Fibroblast of lung (primary cell): ENCODE measurements at regions not wholly inside any gene's neighbourhood (a gene's known extent, or its start where the extent isn't known, plus 50 kb on each side); places are given as distances from the start of the nearest gene placed in this dataset.

ENCODE experiments used
- DNase-seq, 2 donors: peaks; one replicate each; pipeline versions ENCODE4 v3.0.0 to v3.0.0-alpha.2; 2010; ENCODE audit warnings: low read depth in 2 of 2
- H2AFZ ChIP-seq: 2 replicates; pipeline ENCODE4 v1.5.1; 2012; ENCODE audit warnings: low read length, control low read depth, inconsistent platforms
- H3K27ac ChIP-seq: 2 replicates; pipeline ENCODE4 v1.5.1; 2011; ENCODE audit warnings: low read length, control low read depth; ENCODE audit not compliant: insufficient read depth
- H3K27me3 ChIP-seq: 2 replicates; pipeline ENCODE4 v1.5.1; 2011; ENCODE audit warnings: mild to moderate bottlenecking, low read length; ENCODE audit not compliant: control insufficient read depth, insufficient read depth
- H3K36me3 ChIP-seq: 2 replicates; pipeline ENCODE4 v1.5.1; 2011; ENCODE audit warnings: low read length; ENCODE audit not compliant: control insufficient read depth, insufficient read depth
- H3K4me1 ChIP-seq: 2 replicates; pipeline ENCODE4 v1.5.1; 2011; ENCODE audit warnings: low read length; ENCODE audit not compliant: control insufficient read depth, insufficient read depth; ENCODE audit errors: extremely low read depth
- H3K4me2 ChIP-seq: 2 replicates; pipeline ENCODE4 v1.5.1; 2011; ENCODE audit warnings: low read length, control low read depth; ENCODE audit not compliant: insufficient read depth; ENCODE audit errors: extremely low read depth
- H3K4me3 ChIP-seq, 4 experiments: fragments of 200-600 bp in 1 of 4; sonication (generic) in 1 of 4; replicated peaks in 1 of 4; 2 replicates each; pipeline ENCODE4 v1.5.1; 2011 to 2016; ENCODE audit warnings: low read length in 4 of 4, low read depth in 3 of 4, mild to moderate bottlenecking in 3 of 4, control low read depth in 2 of 4, inconsistent platforms in 1 of 4, mixed read lengths in 1 of 4; ENCODE audit not compliant: insufficient read depth in 1 of 4; ENCODE audit errors: control extremely low read depth in 1 of 4
- H3K79me2 ChIP-seq: 2 replicates; pipeline ENCODE4 v1.5.1; 2012; ENCODE audit warnings: mild to moderate bottlenecking, low read length, inconsistent platforms; ENCODE audit not compliant: control insufficient read depth, insufficient read depth
- H3K9ac ChIP-seq: 2 replicates; pipeline ENCODE4 v1.5.1; 2011; ENCODE audit warnings: mild to moderate bottlenecking, low read length, control low read depth; ENCODE audit not compliant: insufficient read depth
- H3K9me3 ChIP-seq: 2 replicates; pipeline ENCODE4 v1.5.1; 2012; ENCODE audit warnings: low read depth, low read length; ENCODE audit not compliant: control insufficient read depth, insufficient read depth
- H4K20me1 ChIP-seq: 2 replicates; pipeline ENCODE4 v1.5.1; 2011; ENCODE audit warnings: low read length; ENCODE audit not compliant: control insufficient read depth, insufficient read depth; ENCODE audit errors: extremely low read depth
- CTCF ChIP-seq, 2 donors: IDR thresholded peaks in 1 of 2; conservative IDR thresholded peaks in 1 of 2; 1 replicate in 1 of 2; 2 replicates in 1 of 2; pipeline ENCODE4 v1.5.1; 2011 to 2012; ENCODE audit warnings: low read length in 2 of 2, control low read depth in 1 of 2, inconsistent platforms in 1 of 2, low read depth in 1 of 2, mild to moderate bottlenecking in 1 of 2
- EZH2 ChIP-seq: IDR thresholded peaks from 2 replicates; pipeline ENCODE4 v1.5.1; 2012; ENCODE audit warnings: low read length, control low read depth, mild to moderate bottlenecking; ENCODE audit errors: missing control alignments

DNA sequence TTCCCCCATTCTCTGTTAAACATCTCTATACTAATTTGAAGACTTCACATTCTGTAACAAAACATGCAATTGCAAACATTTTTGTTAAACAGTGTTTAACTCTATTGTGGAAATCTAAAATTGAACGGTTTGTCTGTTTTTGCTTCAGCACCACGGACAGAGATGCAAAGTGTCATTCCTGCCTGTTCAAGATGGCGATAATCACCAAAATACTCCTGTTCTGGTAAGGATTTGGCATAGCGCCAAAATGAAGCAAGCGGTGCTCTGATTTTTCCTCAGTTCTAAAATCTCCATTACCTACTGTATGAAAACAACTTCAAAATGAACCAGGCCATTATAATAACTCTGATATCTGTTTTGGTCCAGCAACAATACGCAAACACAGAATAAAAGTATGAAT lies 129.7 kb upstream of the TUSC7 start:
- no peak overlapping the region for H3K4me2 ChIP-seq
- H3K27ac ChIP-seq, result no peak overlapping the region
- no peaks in the 10 kb centered on the region for H4K20me1 ChIP-seq
- no peaks in the 10 kb centered on the region for H3K79me2 ChIP-seq
- H3K9ac ChIP-seq, result no peak overlapping the region
- H3K4me1 ChIP-seq, result no peaks in the 10 kb centered on the region
- no peaks in the 10 kb centered on the region for H3K9me3 ChIP-seq
- TF ChIP-seq CTCF (conservative IDR thresholded peaks at IDR 0.05 in 1 of 2, IDR thresholded peaks at IDR 0.05 in 1 of 2; ENCODE audit: low read depth in 1 of 2, low read length in 2 of 2), result no peak
- TF ChIP-seq EZH2, result no peak
- no peaks in the 10 kb centered on the region for H3K36me3 ChIP-seq
- no peak overlapping the region for H2AFZ ChIP-seq
- peak; percentile 10 to 31 for DNase-seq
- no peak overlapping the region for H3K4me3 ChIP-seq
- H3K27me3 ChIP-seq, result no peaks in the 10 kb centered on the region

- DNase-seq, result no peak
- H3K79me2 ChIP-seq, result no peaks in the 10 kb centered on the region
- no peaks in the 10 kb centered on the region for H3K27me3 ChIP-seq
- TF ChIP-seq CTCF (conservative IDR thresholded peaks at IDR 0.05 in 1 of 2, IDR thresholded peaks at IDR 0.05 in 1 of 2; ENCODE audit: low read depth in 1 of 2, low read length in 2 of 2) (no peak), EZH2 (no peak)
- no peak overlapping the region for H3K4me3 ChIP-seq
- no peak overlapping the region for H2AFZ ChIP-seq
- H3K4me1 ChIP-seq, result no peaks in the 10 kb centered on the region
- H3K27ac ChIP-seq, result no peak overlapping the region
- H3K9me3 ChIP-seq, result no peaks in the 10 kb centered on the region
- no peaks in the 10 kb centered on the region for H3K36me3 ChIP-seq
- no peak overlapping the region for H3K9ac ChIP-seq
- no peak overlapping the region for H3K4me2 ChIP-seq
- H4K20me1 ChIP-seq, result no peaks in the 10 kb centered on the region
Measured at GRCh38 chr3:116586285-116586944, 123.2 kb upstream of the TUSC7 start.

GRCh38 chr3:116591236-116591635 lies 118.3 kb upstream of the TUSC7 start:
- DNase-seq, result no peak

More at GRCh38 chr3:116591236-116591635, 118.3 kb upstream of the TUSC7 start:
- no peaks in the 10 kb centered on the region for H3K36me3 ChIP-seq
- TF ChIP-seq EZH2 (no peak), CTCF (conservative IDR thresholded peaks at IDR 0.05 in 1 of 2, IDR thresholded peaks at IDR 0.05 in 1 of 2; ENCODE audit: low read depth in 1 of 2, low read length in 2 of 2) (no peak)
- H3K4me2 ChIP-seq, result no peak overlapping the region
- H4K20me1 ChIP-seq, result no peaks in the 10 kb centered on the region
- no peak overlapping the region for H3K4me3 ChIP-seq
- no peak overlapping the region for H3K27ac ChIP-seq
- no peak overlapping the region for H3K9ac ChIP-seq
- no peak overlapping the region for H2AFZ ChIP-seq
- no peaks in the 10 kb centered on the region for H3K4me1 ChIP-seq
- H3K9me3 ChIP-seq, result no peaks in the 10 kb centered on the region
- no peaks in the 10 kb centered on the region for H3K79me2 ChIP-seq
- H3K27me3 ChIP-seq, result no peaks in the 10 kb centered on the region
